ENCODE measurements at regions not wholly inside any gene's neighbourhood (a gene's known extent, or its start where the extent isn't known, plus 50 kb on each side); places are given as distances from the start of the nearest gene placed in this dataset.

- no peak for DNase-seq (ENCODE audit: low spot score)
Observed at GRCh38 chr2:18829976-18830375, 240.6 kb upstream of the NT5C1B start.

- no peak for DNase-seq (ENCODE audit: low spot score)
Observed at GRCh38 chr2:18829251-18829902, 240.0 kb upstream of the NT5C1B start.

- no peak for DNase-seq (ENCODE audit: low spot score)
Observed at GRCh38 chr2:18828296-18828695, 238.9 kb upstream of the NT5C1B start.

- no peak for DNase-seq (ENCODE audit: low spot score)
Observed at GRCh38 chr2:18825838-18826237, 236.5 kb upstream of the NT5C1B start.

GRCh38 chr2:18824915-18825314 lies 235.5 kb upstream of the NT5C1B start:
- no peak for DNase-seq (ENCODE audit: low spot score)

- peak; percentile 48 for DNase-seq (ENCODE audit: low spot score)
Observed at GRCh38 chr2:18824325-18824790, 235.0 kb upstream of the NT5C1B start.

- DNase-seq (ENCODE audit: low spot score): no peak
Observed at GRCh38 chr2:18821431-18821830, 232.1 kb upstream of the NT5C1B start.

GRCh38 chr2:18820966-18821365 lies 231.6 kb upstream of the NT5C1B start:
- no peak for DNase-seq (ENCODE audit: low spot score)

GRCh38 chr2:18819566-18819965 lies 230.2 kb upstream of the NT5C1B start:
- no peak for DNase-seq (ENCODE audit: low spot score)

- no peak for DNase-seq (ENCODE audit: low spot score)
Observed at GRCh38 chr2:18814387-18814786, 225.0 kb upstream of the NT5C1B start.

- DNase-seq (ENCODE audit: low spot score): no peak
Observed at GRCh38 chr2:18804536-18804935, 215.2 kb upstream of the NT5C1B start.

- DNase-seq (ENCODE audit: low spot score): no peak
Observed at GRCh38 chr2:18803141-18803939, 214.0 kb upstream of the NT5C1B start.

GRCh38 chr2:18800240-18800971 lies 211.0 kb upstream of the NT5C1B start:
- no peak for DNase-seq (ENCODE audit: low spot score)

GRCh38 chr2:18799397-18799796 lies 210.0 kb upstream of the NT5C1B start:
- no peak for DNase-seq (ENCODE audit: low spot score)

- DNase-seq (ENCODE audit: low spot score): no peak
Observed at GRCh38 chr2:18797133-18797845, 207.9 kb upstream of the NT5C1B start.

- DNase-seq (ENCODE audit: low spot score): no peak
Observed at GRCh38 chr2:18795906-18796305, 206.5 kb upstream of the NT5C1B start.

GRCh38 chr2:18792684-18793083 lies 203.3 kb upstream of the NT5C1B start:
- no peak for DNase-seq (ENCODE audit: low spot score)

- DNase-seq (ENCODE audit: low spot score): no peak
Observed at GRCh38 chr2:18792226-18792629, 202.9 kb upstream of the NT5C1B start.

- DNase-seq (ENCODE audit: low spot score): no peak
Observed at GRCh38 chr2:18791172-18791797, 201.9 kb upstream of the NT5C1B start.

GRCh38 chr2:18790509-18791171 lies 201.3 kb upstream of the NT5C1B start:
- no peak for DNase-seq (ENCODE audit: low spot score)

GRCh38 chr2:18788592-18788991 lies 199.2 kb upstream of the NT5C1B start:
- DNase-seq (ENCODE audit: low spot score): no peak
